ENCODE measurements at regions not wholly inside any gene's neighbourhood (a gene's known extent, or its start where the extent isn't known, plus 50 kb on each side); places are given as distances from the start of the nearest gene placed in this dataset.

- TF ChIP-seq EZH2phosphoT487 (IDR thresholded peaks at IDR 0.05; ENCODE audit: borderline replicate concordance, low read length) (no peak), CTCF (conservative IDR thresholded peaks at IDR 0.05; ENCODE audit: low read depth, low read length) (no peak), EZH2 (IDR thresholded peaks at IDR 0.05; ENCODE audit: low read length, unreplicated experiment) (no peak)
Observed at GRCh38 chr13:82615043-82615442, 1267.2 kb downstream of the SLITRK1 start.
